SK-N-SH (cell line): ENCODE measurements at regions not wholly inside any gene's neighbourhood (a gene's known extent, or its start where the extent isn't known, plus 50 kb on each side); places are given as distances from the start of the nearest gene placed in this dataset.

Source experiments
- EP300 ChIP-seq, 2 experiments: IDR thresholded peaks; 2 replicates each; pipeline versions ENCODE4 v1.4.0 to v1.6.1; 2012; ENCODE audit warnings: borderline replicate concordance in 1 of 2, low read depth in 1 of 2, low read length in 1 of 2
- FOXJ3 ChIP-seq: sonication (generic); formaldehyde crosslinking; IDR thresholded peaks from 2 replicates; pipeline ENCODE4 v1.5.1; 2020; ENCODE audit warnings: mild to moderate bottlenecking, missing genetic modification reagents
- GABPA ChIP-seq: IDR thresholded peaks from 2 replicates; pipeline ENCODE4 v1.4.0; 2012; ENCODE audit warnings: low read depth, mild to moderate bottlenecking
- MAX ChIP-seq: IDR thresholded peaks from 2 replicates; pipeline ENCODE4 v1.4.0; 2012; ENCODE audit warnings: low read depth
- POLR2AphosphoS5 ChIP-seq: IDR thresholded peaks from 2 replicates; pipeline ENCODE4 v1.6.1; 2012; ENCODE audit warnings: low read depth, low read length
- RAD21 ChIP-seq: IDR thresholded peaks from 2 replicates; pipeline ENCODE4 v1.6.1; 2012; ENCODE audit warnings: mild to moderate bottlenecking, low read length
- TF ChIP-seq, protein P1 (sequence below): fragments of 200-600 bp; sonication (generic); IDR thresholded peaks from 2 replicates; pipeline ENCODE4 v1.6.1; 2017; ENCODE audit warnings: antibody characterized with exemption, mild to moderate bottlenecking, moderate library complexity
- TF ChIP-seq, protein P2 (sequence below): IDR thresholded peaks from 2 replicates; pipeline ENCODE4; 2012

DNA sequence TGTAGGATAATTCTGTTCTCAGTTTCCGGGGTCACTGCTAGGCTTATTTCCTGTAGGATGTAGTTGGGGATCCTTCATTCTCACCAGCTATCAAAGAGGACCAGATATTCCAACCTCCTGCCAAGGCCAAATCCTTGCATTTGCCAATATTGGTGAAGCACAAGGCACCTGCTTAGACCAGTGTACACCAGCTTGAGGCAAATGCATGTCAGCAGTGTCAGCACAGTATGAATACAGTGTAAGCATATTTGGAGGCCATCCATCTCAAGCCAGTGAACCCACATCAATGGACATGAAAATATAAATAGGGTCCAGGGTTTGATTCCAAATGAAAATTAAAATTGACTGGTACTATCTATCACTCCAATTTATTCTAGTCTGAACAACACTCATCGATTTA lies 88.0 kb upstream of the MAPRE2 start:
- TF ChIP-seq, protein P1, sequence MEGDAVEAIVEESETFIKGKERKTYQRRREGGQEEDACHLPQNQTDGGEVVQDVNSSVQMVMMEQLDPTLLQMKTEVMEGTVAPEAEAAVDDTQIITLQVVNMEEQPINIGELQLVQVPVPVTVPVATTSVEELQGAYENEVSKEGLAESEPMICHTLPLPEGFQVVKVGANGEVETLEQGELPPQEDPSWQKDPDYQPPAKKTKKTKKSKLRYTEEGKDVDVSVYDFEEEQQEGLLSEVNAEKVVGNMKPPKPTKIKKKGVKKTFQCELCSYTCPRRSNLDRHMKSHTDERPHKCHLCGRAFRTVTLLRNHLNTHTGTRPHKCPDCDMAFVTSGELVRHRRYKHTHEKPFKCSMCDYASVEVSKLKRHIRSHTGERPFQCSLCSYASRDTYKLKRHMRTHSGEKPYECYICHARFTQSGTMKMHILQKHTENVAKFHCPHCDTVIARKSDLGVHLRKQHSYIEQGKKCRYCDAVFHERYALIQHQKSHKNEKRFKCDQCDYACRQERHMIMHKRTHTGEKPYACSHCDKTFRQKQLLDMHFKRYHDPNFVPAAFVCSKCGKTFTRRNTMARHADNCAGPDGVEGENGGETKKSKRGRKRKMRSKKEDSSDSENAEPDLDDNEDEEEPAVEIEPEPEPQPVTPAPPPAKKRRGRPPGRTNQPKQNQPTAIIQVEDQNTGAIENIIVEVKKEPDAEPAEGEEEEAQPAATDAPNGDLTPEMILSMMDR, result no peak
- TF ChIP-seq POLR2AphosphoS5 (no peak), RAD21 (no peak), EP300 (IDR thresholded peaks at IDR 0.05; ENCODE audit: borderline replicate concordance in 1 of 2, low read depth in 1 of 2, low read length in 1 of 2) (no peak), GABPA (no peak), FOXJ3 (CRISPR knock-in tag) (no peak), MAX (no peak)
- TF ChIP-seq, protein P2, sequence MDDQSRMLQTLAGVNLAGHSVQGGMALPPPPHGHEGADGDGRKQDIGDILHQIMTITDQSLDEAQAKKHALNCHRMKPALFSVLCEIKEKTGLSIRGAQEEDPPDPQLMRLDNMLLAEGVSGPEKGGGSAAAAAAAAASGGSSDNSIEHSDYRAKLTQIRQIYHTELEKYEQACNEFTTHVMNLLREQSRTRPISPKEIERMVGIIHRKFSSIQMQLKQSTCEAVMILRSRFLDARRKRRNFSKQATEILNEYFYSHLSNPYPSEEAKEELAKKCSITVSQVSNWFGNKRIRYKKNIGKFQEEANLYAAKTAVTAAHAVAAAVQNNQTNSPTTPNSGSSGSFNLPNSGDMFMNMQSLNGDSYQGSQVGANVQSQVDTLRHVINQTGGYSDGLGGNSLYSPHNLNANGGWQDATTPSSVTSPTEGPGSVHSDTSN, result no peak
